GM12878 (cell line): ENCODE measurements at regions not wholly inside any gene's neighbourhood (a gene's known extent, or its start where the extent isn't known, plus 50 kb on each side); places are given as distances from the start of the nearest gene placed in this dataset.

Source experiments
- ATAC-seq: fragments of 200-7000 bp; cut with Tn5 transposase; 3 replicates; pipeline ENCODE4 v1.9.1; 2020; ENCODE audit warnings: mild to moderate bottlenecking, moderate library complexity
- BruUV-seq: library from RNA; stranded (reverse); fragments of 400-500 nt; replicated peaks from 2 replicates; lab custom pipeline; 2021; lab: Mats Ljungman, UMichigan
- CTCF ChIA-PET: fragments of 300-600 bp; sonication (Branson Sonifier 250); formaldehyde crosslinking; extraction: SDS; loops from one replicate; lab custom pipeline; 2021; ENCODE audit warnings: inconsistent platforms; lab: Yijun Ruan, JAX
- POLR2A ChIA-PET: fragments of 350-600 bp; formaldehyde crosslinking; extraction: SDS; loops from one replicate; lab custom pipeline; 2021; ENCODE audit warnings: inconsistent platforms; lab: Charles Lee
- RAD21 ChIA-PET: fragments of 300-600 bp; sonication (Branson Sonifier 250); formaldehyde crosslinking; loops from one replicate; lab custom pipeline; 2023; ENCODE audit warnings: antibody characterized with exemption; ENCODE audit not compliant: unreplicated experiment; lab: Charles Lee
- SMC1A ChIA-PET: fragments of 300-600 bp; sonication (Branson Sonifier 250); formaldehyde crosslinking; loops from one replicate; lab custom pipeline; 2023; ENCODE audit not compliant: unreplicated experiment, uncharacterized antibody; lab: Charles Lee
- DNase-seq: peaks from one replicate; pipeline ENCODE4 v3.0.0-alpha.2; 2011; ENCODE audit warnings: low read depth, low spot score
- FAIRE-seq: peaks from 3 replicates; lab custom pipeline; 2011; peaks lifted over from hg19 to GRCh38; lab: Jason Lieb, UNC
- H2AFZ ChIP-seq: 2 replicates; pipeline ENCODE4 v1.6.0; 2011; ENCODE audit warnings: low read depth, low read length, control low read depth; ENCODE audit not compliant: control insufficient read depth
- H3K27ac ChIP-seq: 2 replicates; pipeline ENCODE4 v1.5.1; 2011; ENCODE audit warnings: control low read depth; ENCODE audit not compliant: control insufficient read depth, insufficient read depth
- H3K27me3 ChIP-seq, 2 experiments: replicated peaks in 1 of 2; 2 replicates each; pipeline versions ENCODE4 v1.6.0 to v1.6.1; 2011; ENCODE audit warnings: low read length in 1 of 2; ENCODE audit not compliant: control insufficient read depth in 2 of 2, insufficient read depth in 2 of 2
- H3K36me3 ChIP-seq, 2 experiments: 2 replicates each; pipeline ENCODE4 v1.5.1; 2011; ENCODE audit warnings: low read length in 1 of 2; ENCODE audit not compliant: control insufficient read depth in 2 of 2, insufficient read depth in 2 of 2
- H3K4me1 ChIP-seq: 2 replicates; pipeline ENCODE4 v1.6.1; 2011; ENCODE audit warnings: mild to moderate bottlenecking, low read length, moderate library complexity, mixed read lengths; ENCODE audit not compliant: control insufficient read depth, insufficient read depth
- H3K4me2 ChIP-seq: 2 replicates; pipeline ENCODE4 v1.6.0; 2011; ENCODE audit warnings: control low read depth; ENCODE audit not compliant: control insufficient read depth, insufficient read depth
- H3K4me3 ChIP-seq: fragments of 200-600 bp; sonication (generic); 2 replicates; pipeline ENCODE4 v1.5.1; 2016
- H3K79me2 ChIP-seq: 2 replicates; pipeline ENCODE4 v1.6.0; 2011; ENCODE audit warnings: low read length; ENCODE audit not compliant: control insufficient read depth, insufficient read depth
- H3K9ac ChIP-seq: 2 replicates; pipeline ENCODE4 v1.8.0; 2011; ENCODE audit warnings: low read length, control low read depth, mixed read lengths; ENCODE audit not compliant: control insufficient read depth, insufficient read depth
- H3K9me3 ChIP-seq: replicated peaks from 3 replicates; pipeline ENCODE4 v1.5.1; 2011; ENCODE audit warnings: mild to moderate bottlenecking, low read length; ENCODE audit not compliant: control insufficient read depth, insufficient read depth
- H4K20me1 ChIP-seq: 2 replicates; pipeline ENCODE4 v1.6.0; 2011; ENCODE audit not compliant: control insufficient read depth, insufficient read depth
- CREM ChIP-seq: IDR thresholded peaks from 2 replicates; pipeline ENCODE4 v1.6.1; 2014; ENCODE audit warnings: antibody characterized with exemption, low read depth
- CTCF ChIP-seq, 3 experiments: IDR thresholded peaks in 2 of 3; conservative IDR thresholded peaks in 1 of 3; 2 replicates each; pipeline ENCODE4 v1.5.1; 2011; ENCODE audit warnings: low read depth in 3 of 3, low read length in 3 of 3, mild to moderate bottlenecking in 3 of 3, control low read depth in 2 of 3, moderate library complexity in 2 of 3, inconsistent platforms in 1 of 3, mixed read lengths in 1 of 3; ENCODE audit not compliant: control insufficient read depth in 2 of 3, insufficient read depth in 1 of 3; ENCODE audit errors: extremely low read depth in 1 of 3
- JUNB ChIP-seq: IDR thresholded peaks from 2 replicates; pipeline ENCODE4 v1.6.1; 2016; ENCODE audit warnings: antibody characterized with exemption, mild to moderate bottlenecking
- SMAD5 ChIP-seq: IDR thresholded peaks from 2 replicates; pipeline ENCODE4 v1.6.1; 2016; ENCODE audit warnings: antibody characterized with exemption, low read depth
- WGBS: methylation state at CpG from one replicate; pipeline ENCODE4 v1.1.6; 2016; ENCODE audit warnings: low lambda C conversion rate; ENCODE audit not compliant: insufficient replicate concordance, insufficient coverage; ENCODE audit errors: missing lambda C conversion rate; 5-methylcytosine and 5-hydroxymethylcytosine counted together
- in situ Hi-C: fragments of 300-500 bp; cut with MboI; formaldehyde crosslinking; loops from 9 replicates; pipeline ENCODE4 v1.14.3; 2018; ENCODE audit warnings: mixed read lengths
- intact Hi-C: fragments of 100-400 bp; cut with micrococcal nuclease; formaldehyde crosslinking; loops from one replicate; pipeline ENCODE4 v1.14.2; 2022; ENCODE audit not compliant: unreplicated experiment
- TF ChIP-seq, protein P1 (sequence below): IDR thresholded peaks from 2 replicates; pipeline ENCODE4 v1.6.1; 2012; ENCODE audit warnings: low read length, inconsistent platforms
- TF ChIP-seq, protein P2 (sequence below): fragments of 450-650 bp; IDR thresholded peaks from 2 replicates; pipeline ENCODE4 v1.6.1; 2018; ENCODE audit warnings: mild to moderate bottlenecking, low read depth, moderate library complexity; ENCODE audit not compliant: partially characterized antibody
- TF ChIP-seq, protein P3 (sequence below): fragments of 450-650 bp; IDR thresholded peaks from 2 replicates; pipeline ENCODE4 v1.6.1; 2017; ENCODE audit warnings: mild to moderate bottlenecking, low read depth, inconsistent platforms; ENCODE audit not compliant: poor library complexity, severe bottlenecking

- no peak for FAIRE-seq
- ATAC-seq, result no peak
- Histone ChIP-seq H3K9me3 (no peaks in the 10 kb centered on the region), H3K27me3 (no peaks in the 10 kb centered on the region), H2AFZ (no peak overlapping the region), H3K79me2 (no peaks in the 10 kb centered on the region), H3K4me1 (no peaks in the 10 kb centered on the region), H3K27ac (no peak overlapping the region), H3K36me3 (no peaks in the 10 kb centered on the region), H3K4me2 (no peak overlapping the region), H3K4me3 (no peak overlapping the region), H3K9ac (no peak overlapping the region), H4K20me1 (no peaks in the 10 kb centered on the region)
- ChIA-PET RAD21 (no interaction called here), POLR2A (no interaction called here), CTCF (interaction anchor here (1.5 kb wide), 1 partner anchor 9 kb away, joined by 7 read pairs; no protein-coding TSS in a partner anchor), SMC1A (interaction anchor here (1.2 to 1.7 kb wide), 3 partner anchors 10 to 448 kb away, joined by 3 to 6 read pairs (median 3); no protein-coding TSS in a partner anchor)
- no peak for DNase-seq
- in situ Hi-C loops, result no loop called here
- no TSS peak for BruUV-seq
- TF ChIP-seq, protein P1, sequence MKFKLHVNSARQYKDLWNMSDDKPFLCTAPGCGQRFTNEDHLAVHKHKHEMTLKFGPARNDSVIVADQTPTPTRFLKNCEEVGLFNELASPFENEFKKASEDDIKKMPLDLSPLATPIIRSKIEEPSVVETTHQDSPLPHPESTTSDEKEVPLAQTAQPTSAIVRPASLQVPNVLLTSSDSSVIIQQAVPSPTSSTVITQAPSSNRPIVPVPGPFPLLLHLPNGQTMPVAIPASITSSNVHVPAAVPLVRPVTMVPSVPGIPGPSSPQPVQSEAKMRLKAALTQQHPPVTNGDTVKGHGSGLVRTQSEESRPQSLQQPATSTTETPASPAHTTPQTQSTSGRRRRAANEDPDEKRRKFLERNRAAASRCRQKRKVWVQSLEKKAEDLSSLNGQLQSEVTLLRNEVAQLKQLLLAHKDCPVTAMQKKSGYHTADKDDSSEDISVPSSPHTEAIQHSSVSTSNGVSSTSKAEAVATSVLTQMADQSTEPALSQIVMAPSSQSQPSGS, result no peak
- no peak for TF ChIP-seq CREM
- TF ChIP-seq JUNB, result no peak
- TF ChIP-seq CTCF (IDR thresholded peaks at IDR 0.05 in 2 of 3, conservative IDR thresholded peaks at IDR 0.05 in 1 of 3; ENCODE audit: control insufficient read depth in 2 of 3, extremely low read depth in 1 of 3, insufficient read depth in 1 of 3, low read depth in 3 of 3, low read length in 3 of 3), result no peak
- TF ChIP-seq, protein P2, sequence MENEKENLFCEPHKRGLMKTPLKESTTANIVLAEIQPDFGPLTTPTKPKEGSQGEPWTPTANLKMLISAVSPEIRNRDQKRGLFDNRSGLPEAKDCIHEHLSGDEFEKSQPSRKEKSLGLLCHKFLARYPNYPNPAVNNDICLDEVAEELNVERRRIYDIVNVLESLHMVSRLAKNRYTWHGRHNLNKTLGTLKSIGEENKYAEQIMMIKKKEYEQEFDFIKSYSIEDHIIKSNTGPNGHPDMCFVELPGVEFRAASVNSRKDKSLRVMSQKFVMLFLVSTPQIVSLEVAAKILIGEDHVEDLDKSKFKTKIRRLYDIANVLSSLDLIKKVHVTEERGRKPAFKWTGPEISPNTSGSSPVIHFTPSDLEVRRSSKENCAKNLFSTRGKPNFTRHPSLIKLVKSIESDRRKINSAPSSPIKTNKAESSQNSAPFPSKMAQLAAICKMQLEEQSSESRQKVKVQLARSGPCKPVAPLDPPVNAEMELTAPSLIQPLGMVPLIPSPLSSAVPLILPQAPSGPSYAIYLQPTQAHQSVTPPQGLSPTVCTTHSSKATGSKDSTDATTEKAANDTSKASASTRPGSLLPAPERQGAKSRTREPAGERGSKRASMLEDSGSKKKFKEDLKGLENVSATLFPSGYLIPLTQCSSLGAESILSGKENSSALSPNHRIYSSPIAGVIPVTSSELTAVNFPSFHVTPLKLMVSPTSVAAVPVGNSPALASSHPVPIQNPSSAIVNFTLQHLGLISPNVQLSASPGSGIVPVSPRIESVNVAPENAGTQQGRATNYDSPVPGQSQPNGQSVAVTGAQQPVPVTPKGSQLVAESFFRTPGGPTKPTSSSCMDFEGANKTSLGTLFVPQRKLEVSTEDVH, result no peak
- TF ChIP-seq, protein P3, sequence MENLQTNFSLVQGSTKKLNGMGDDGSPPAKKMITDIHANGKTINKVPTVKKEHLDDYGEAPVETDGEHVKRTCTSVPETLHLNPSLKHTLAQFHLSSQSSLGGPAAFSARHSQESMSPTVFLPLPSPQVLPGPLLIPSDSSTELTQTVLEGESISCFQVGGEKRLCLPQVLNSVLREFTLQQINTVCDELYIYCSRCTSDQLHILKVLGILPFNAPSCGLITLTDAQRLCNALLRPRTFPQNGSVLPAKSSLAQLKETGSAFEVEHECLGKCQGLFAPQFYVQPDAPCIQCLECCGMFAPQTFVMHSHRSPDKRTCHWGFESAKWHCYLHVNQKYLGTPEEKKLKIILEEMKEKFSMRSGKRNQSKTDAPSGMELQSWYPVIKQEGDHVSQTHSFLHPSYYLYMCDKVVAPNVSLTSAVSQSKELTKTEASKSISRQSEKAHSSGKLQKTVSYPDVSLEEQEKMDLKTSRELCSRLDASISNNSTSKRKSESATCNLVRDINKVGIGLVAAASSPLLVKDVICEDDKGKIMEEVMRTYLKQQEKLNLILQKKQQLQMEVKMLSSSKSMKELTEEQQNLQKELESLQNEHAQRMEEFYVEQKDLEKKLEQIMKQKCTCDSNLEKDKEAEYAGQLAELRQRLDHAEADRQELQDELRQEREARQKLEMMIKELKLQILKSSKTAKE, result no peak
- TF ChIP-seq SMAD5, result no peak
- WGBS, result 45% methylated on average over 2 of the region's 2 CpGs
- intact Hi-C loops, result no loop called here
Measured at GRCh38 chr2:155825876-155826275, 506.6 kb downstream of the NR4A2 start.
